Neural progenitor cell (in vitro differentiated cells): ENCODE measurements at regions not wholly inside any gene's neighbourhood (a gene's known extent, or its start where the extent isn't known, plus 50 kb on each side); places are given as distances from the start of the nearest gene placed in this dataset.

Experiments used
- CTCF ChIP-seq: fragments of 200-600 bp; sonication (generic); IDR thresholded peaks from 2 replicates; pipeline ENCODE4 v1.5.1; 2017; ENCODE audit warnings: antibody characterized with exemption, mild to moderate bottlenecking
- EZH2 ChIP-seq: fragments of 200-600 bp; sonication (generic); IDR thresholded peaks from 2 replicates; pipeline ENCODE4 v1.6.1; 2017; ENCODE audit warnings: antibody characterized with exemption, mild to moderate bottlenecking, moderate library complexity

GRCh38 chr6:8546496-8546895 lies 111.2 kb upstream of the SLC35B3 start:
- TF ChIP-seq EZH2 (no peak), CTCF (no peak)
